ENCODE measurements at regions not wholly inside any gene's neighbourhood (a gene's known extent, or its start where the extent isn't known, plus 50 kb on each side); places are given as distances from the start of the nearest gene placed in this dataset.

- TF ChIP-seq POLR2A (IDR thresholded peaks at IDR 0.05): no peak
- TF ChIP-seq CTCF (IDR thresholded peaks at IDR 0.05): no peak
Measured at GRCh38 chr18:38635709-38636430, 1070.3 kb upstream of the CELF4 start.
